GM18517 (cell line): ENCODE measurements at regions not wholly inside any gene's neighbourhood (a gene's known extent, or its start where the extent isn't known, plus 50 kb on each side); places are given as distances from the start of the nearest gene placed in this dataset.

ENCODE experiments used
- ATAC-seq: cut with Tn5 transposase; IDR thresholded peaks from one replicate; pipeline ENCODE4 v1.9.1; 2021; ENCODE audit warnings: mild to moderate bottlenecking, moderate library complexity; ENCODE audit not compliant: unreplicated experiment

GRCh38 chr4:38230121-38230801 lies 270.1 kb downstream of the PTTG2 start:
- no peak for ATAC-seq

- ATAC-seq: no peak
These were observed 270.8 kb downstream of the PTTG2 start for GRCh38 chr4:38230821-38231563.

- ATAC-seq: no peak
These were observed 271.4 kb downstream of the PTTG2 start for GRCh38 chr4:38231626-38232025.

GRCh38 chr4:38232741-38233140 lies 272.5 kb downstream of the PTTG2 start:
- ATAC-seq: no peak

GRCh38 chr4:38233727-38234480 lies 273.7 kb downstream of the PTTG2 start:
- ATAC-seq: no peak

GRCh38 chr4:38235354-38235753 lies 275.2 kb downstream of the PTTG2 start:
- no peak for ATAC-seq

- ATAC-seq: no peak
These were observed 275.8 kb downstream of the PTTG2 start for GRCh38 chr4:38236003-38236402.

GRCh38 chr4:38236503-38236902 lies 276.3 kb downstream of the PTTG2 start:
- ATAC-seq: no peak

- ATAC-seq: no peak
These were observed 276.9 kb downstream of the PTTG2 start for GRCh38 chr4:38237139-38237538.

- ATAC-seq: no peak
These were observed 281.3 kb downstream of the PTTG2 start for GRCh38 chr4:38241541-38241940.

GRCh38 chr4:38242101-38242500 lies 281.9 kb downstream of the PTTG2 start:
- no peak for ATAC-seq

- ATAC-seq: no peak
These were observed 282.7 kb downstream of the PTTG2 start for GRCh38 chr4:38242822-38243387.

GRCh38 chr4:38243388-38244053 lies 283.3 kb downstream of the PTTG2 start:
- no peak for ATAC-seq

GRCh38 chr4:38254825-38255224 lies 294.6 kb downstream of the PTTG2 start:
- ATAC-seq: no peak

GRCh38 chr4:38255572-38255971 lies 295.4 kb downstream of the PTTG2 start:
- no peak for ATAC-seq

- ATAC-seq: no peak
These were observed 306.4 kb downstream of the PTTG2 start for GRCh38 chr4:38266616-38267015.

GRCh38 chr4:38268108-38268820 lies 308.1 kb downstream of the PTTG2 start:
- ATAC-seq: no peak

- ATAC-seq: no peak
These were observed 308.6 kb downstream of the PTTG2 start for GRCh38 chr4:38268837-38269236.

GRCh38 chr4:38273407-38273806 lies 313.2 kb downstream of the PTTG2 start:
- no peak for ATAC-seq
